ENCODE measurements at regions not wholly inside any gene's neighbourhood (a gene's known extent, or its start where the extent isn't known, plus 50 kb on each side); places are given as distances from the start of the nearest gene placed in this dataset.

GRCh38 chr1:214219902-214220301 lies 61.1 kb upstream of the SMYD2 start:
- in situ Hi-C loops (cut with MboI) (loop anchor here (10.0 kb wide), 1 partner anchor 1305 kb away; no protein-coding TSS in a partner anchor), intact Hi-C loops (cut with micrococcal nuclease; ENCODE audit: unreplicated experiment) (loop anchor here (10.0 kb wide), 1 partner anchor 1305 kb away; no protein-coding TSS in a partner anchor)
- Histone ChIP-seq H3K9ac (ENCODE audit: control insufficient read depth, insufficient read depth, low read length) (no peak overlapping the region), H3K9me3 (replicated peaks; ENCODE audit: control insufficient read depth, insufficient read depth, low read length) (no peaks in the 10 kb centered on the region), H4K20me1 (ENCODE audit: control insufficient read depth, insufficient read depth) (no peaks in the 10 kb centered on the region; the same call in 1 of the 2 replicates), H3K79me2 (ENCODE audit: control insufficient read depth, insufficient read depth, low read length) (no peaks in the 10 kb centered on the region), H3K4me1 (ENCODE audit: control insufficient read depth, insufficient read depth, low read length) (no peaks in the 10 kb centered on the region), H3K27me3 (replicated peaks in 1 of 2; ENCODE audit: control insufficient read depth in 2 of 2, insufficient read depth in 2 of 2, low read length in 1 of 2) (peaks cover 0 to 2% of the 10 kb centered on the region in 2 experiments; a peak in 2 of 4 replicates), H3K4me3 (no peak overlapping the region), H3K36me3 (ENCODE audit: control insufficient read depth in 2 of 2, insufficient read depth in 2 of 2, low read length in 1 of 2) (no peaks in the 10 kb centered on the region), H3K27ac (ENCODE audit: control insufficient read depth, insufficient read depth) (no peak overlapping the region), H3K4me2 (ENCODE audit: control insufficient read depth, insufficient read depth) (no peak overlapping the region), H2AFZ (ENCODE audit: control insufficient read depth, low read depth, low read length) (no peak overlapping the region)
- BruUV-seq (replicated peaks), result no TSS peak
- no peak for FAIRE-seq
- TF ChIP-seq RFX5 (IDR thresholded peaks at IDR 0.05; ENCODE audit: low read depth, low read length) (no peak), ZBED1 (IDR thresholded peaks at IDR 0.05; ENCODE audit: borderline replicate concordance) (no peak), NR2C1 (IDR thresholded peaks at IDR 0.05) (no peak)
- TF ChIP-seq, protein P1, sequence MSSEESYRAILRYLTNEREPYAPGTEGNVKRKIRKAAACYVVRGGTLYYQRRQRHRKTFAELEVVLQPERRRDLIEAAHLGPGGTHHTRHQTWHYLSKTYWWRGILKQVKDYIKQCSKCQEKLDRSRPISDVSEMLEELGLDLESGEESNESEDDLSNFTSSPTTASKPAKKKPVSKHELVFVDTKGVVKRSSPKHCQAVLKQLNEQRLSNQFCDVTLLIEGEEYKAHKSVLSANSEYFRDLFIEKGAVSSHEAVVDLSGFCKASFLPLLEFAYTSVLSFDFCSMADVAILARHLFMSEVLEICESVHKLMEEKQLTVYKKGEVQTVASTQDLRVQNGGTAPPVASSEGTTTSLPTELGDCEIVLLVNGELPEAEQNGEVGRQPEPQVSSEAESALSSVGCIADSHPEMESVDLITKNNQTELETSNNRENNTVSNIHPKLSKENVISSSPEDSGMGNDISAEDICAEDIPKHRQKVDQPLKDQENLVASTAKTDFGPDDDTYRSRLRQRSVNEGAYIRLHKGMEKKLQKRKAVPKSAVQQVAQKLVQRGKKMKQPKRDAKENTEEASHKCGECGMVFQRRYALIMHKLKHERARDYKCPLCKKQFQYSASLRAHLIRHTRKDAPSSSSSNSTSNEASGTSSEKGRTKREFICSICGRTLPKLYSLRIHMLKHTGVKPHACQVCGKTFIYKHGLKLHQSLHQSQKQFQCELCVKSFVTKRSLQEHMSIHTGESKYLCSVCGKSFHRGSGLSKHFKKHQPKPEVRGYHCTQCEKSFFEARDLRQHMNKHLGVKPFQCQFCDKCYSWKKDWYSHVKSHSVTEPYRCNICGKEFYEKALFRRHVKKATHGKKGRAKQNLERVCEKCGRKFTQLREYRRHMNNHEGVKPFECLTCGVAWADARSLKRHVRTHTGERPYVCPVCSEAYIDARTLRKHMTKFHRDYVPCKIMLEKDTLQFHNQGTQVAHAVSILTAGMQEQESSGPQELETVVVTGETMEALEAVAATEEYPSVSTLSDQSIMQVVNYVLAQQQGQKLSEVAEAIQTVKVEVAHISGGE (CRISPR knock-in tag; IDR thresholded peaks at IDR 0.05), result no peak
- TF ChIP-seq, protein P2, sequence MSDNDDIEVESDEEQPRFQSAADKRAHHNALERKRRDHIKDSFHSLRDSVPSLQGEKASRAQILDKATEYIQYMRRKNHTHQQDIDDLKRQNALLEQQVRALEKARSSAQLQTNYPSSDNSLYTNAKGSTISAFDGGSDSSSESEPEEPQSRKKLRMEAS (IDR thresholded peaks at IDR 0.05; ENCODE audit: low read depth, low read length), result no peak
- CTCF ChIA-PET, result interaction anchor here (0.9 to 10.8 kb wide), 3 partner anchors 10 to 110 kb away, joined by 3 to 226 read pairs (median 3); no protein-coding TSS in a partner anchor
- no peak for DNase-seq (ENCODE audit: low read depth, low spot score)
- SMC1A ChIA-PET (ENCODE audit: uncharacterized antibody, unreplicated experiment), result interaction anchor here (1.4 kb wide), 1 partner anchor 47 kb away, joined by 3 read pairs; no protein-coding TSS in a partner anchor
- ATAC-seq, result no peak
- WGBS (ENCODE audit: insufficient coverage, insufficient replicate concordance, low lambda C conversion rate, missing lambda C conversion rate), result 8% methylated on average over 4 of the region's 4 CpGs
- RAD21 ChIA-PET (ENCODE audit: unreplicated experiment), result no interaction called here
- POLR2A ChIA-PET, result no interaction called here

Data from GM12878 (cell line).